Activated CD4-positive, CD25-positive, alpha-beta regulatory T cell treated with anti-CD3 and anti-CD28 coated beads, Interleukin-2, amount 50 U/mL, for 24 hours (primary cell): ENCODE measurements at regions not wholly inside any gene's neighbourhood (a gene's known extent, or its start where the extent isn't known, plus 50 kb on each side); places are given as distances from the start of the nearest gene placed in this dataset.

Experiments
- ATAC-seq, 2 donors: fragments of 150-1000 bp; cut with Tn5 transposase; one replicate each; pipeline ENCODE4 v1.10.0; 2021; ENCODE audit warnings: mild to moderate bottlenecking in 1 of 2, moderate library complexity in 1 of 2

- ATAC-seq: no peak
These were observed 274.3 kb downstream of the BCL11B start for GRCh38 chr14:98997526-98998205.

GRCh38 chr14:98999345-98999744 lies 272.7 kb downstream of the BCL11B start:
- no peak for ATAC-seq

- ATAC-seq: no peak
These were observed 272.1 kb downstream of the BCL11B start for GRCh38 chr14:98999901-99000300.

GRCh38 chr14:99001241-99001640 lies 270.8 kb downstream of the BCL11B start:
- no peak for ATAC-seq

GRCh38 chr14:99003646-99004045 lies 268.4 kb downstream of the BCL11B start:
- ATAC-seq: no peak

- ATAC-seq: no peak
These were observed 267.9 kb downstream of the BCL11B start for GRCh38 chr14:99004112-99004511.

GRCh38 chr14:99006276-99006675 lies 265.7 kb downstream of the BCL11B start:
- ATAC-seq: no peak

- no peak for ATAC-seq
These were observed 264.2 kb downstream of the BCL11B start for GRCh38 chr14:99007795-99008194.

GRCh38 chr14:99009871-99010270 lies 262.1 kb downstream of the BCL11B start:
- no peak for ATAC-seq

- no peak for ATAC-seq
These were observed 260.6 kb downstream of the BCL11B start for GRCh38 chr14:99011385-99011784.

- ATAC-seq: no peak
These were observed 259.3 kb downstream of the BCL11B start for GRCh38 chr14:99012703-99013102.

GRCh38 chr14:99015833-99016232 lies 256.2 kb downstream of the BCL11B start:
- no peak for ATAC-seq

- no peak for ATAC-seq
These were observed 248.6 kb downstream of the BCL11B start for GRCh38 chr14:99023371-99023770.

- no peak for ATAC-seq
These were observed 247.1 kb downstream of the BCL11B start for GRCh38 chr14:99024926-99025325.

- ATAC-seq: no peak
These were observed 246.6 kb downstream of the BCL11B start for GRCh38 chr14:99025418-99025817.

GRCh38 chr14:99026471-99026870 lies 245.5 kb downstream of the BCL11B start:
- ATAC-seq: no peak

- ATAC-seq: no peak
These were observed 244.0 kb downstream of the BCL11B start for GRCh38 chr14:99028041-99028440.

- ATAC-seq: no peak
These were observed 243.5 kb downstream of the BCL11B start for GRCh38 chr14:99028521-99028920.

- no peak for ATAC-seq
These were observed 242.7 kb downstream of the BCL11B start for GRCh38 chr14:99029145-99029915.

- no peak for ATAC-seq
These were observed 242.1 kb downstream of the BCL11B start for GRCh38 chr14:99029916-99030305.

- ATAC-seq: no peak
These were observed 241.5 kb downstream of the BCL11B start for GRCh38 chr14:99030454-99030853.

GRCh38 chr14:99032759-99033158 lies 239.2 kb downstream of the BCL11B start:
- no peak for ATAC-seq

GRCh38 chr14:99033951-99034350 lies 238.0 kb downstream of the BCL11B start:
- ATAC-seq: no peak

GRCh38 chr14:99034711-99035171 lies 237.3 kb downstream of the BCL11B start:
- ATAC-seq: no peak
